GM12878 (cell line): ENCODE measurements at regions not wholly inside any gene's neighbourhood (a gene's known extent, or its start where the extent isn't known, plus 50 kb on each side); places are given as distances from the start of the nearest gene placed in this dataset.

Source experiments
- ATAC-seq: fragments of 200-7000 bp; cut with Tn5 transposase; 3 replicates; pipeline ENCODE4 v1.9.1; 2020; ENCODE audit warnings: mild to moderate bottlenecking, moderate library complexity
- BruUV-seq: library from RNA; stranded (reverse); fragments of 400-500 nt; replicated peaks from 2 replicates; lab custom pipeline; 2021; lab: Mats Ljungman, UMichigan
- CTCF ChIA-PET: fragments of 300-600 bp; sonication (Branson Sonifier 250); formaldehyde crosslinking; extraction: SDS; loops from one replicate; lab custom pipeline; 2021; ENCODE audit warnings: inconsistent platforms; lab: Yijun Ruan, JAX
- POLR2A ChIA-PET: fragments of 350-600 bp; formaldehyde crosslinking; extraction: SDS; loops from one replicate; lab custom pipeline; 2021; ENCODE audit warnings: inconsistent platforms; lab: Charles Lee
- RAD21 ChIA-PET: fragments of 300-600 bp; sonication (Branson Sonifier 250); formaldehyde crosslinking; loops from one replicate; lab custom pipeline; 2023; ENCODE audit warnings: antibody characterized with exemption; ENCODE audit not compliant: unreplicated experiment; lab: Charles Lee
- SMC1A ChIA-PET: fragments of 300-600 bp; sonication (Branson Sonifier 250); formaldehyde crosslinking; loops from one replicate; lab custom pipeline; 2023; ENCODE audit not compliant: unreplicated experiment, uncharacterized antibody; lab: Charles Lee
- DNase-seq: peaks from one replicate; pipeline ENCODE4 v3.0.0-alpha.2; 2011; ENCODE audit warnings: low read depth, low spot score
- FAIRE-seq: peaks from 3 replicates; lab custom pipeline; 2011; peaks lifted over from hg19 to GRCh38; lab: Jason Lieb, UNC
- H2AFZ ChIP-seq: 2 replicates; pipeline ENCODE4 v1.6.0; 2011; ENCODE audit warnings: low read depth, low read length, control low read depth; ENCODE audit not compliant: control insufficient read depth
- H3K27ac ChIP-seq: 2 replicates; pipeline ENCODE4 v1.5.1; 2011; ENCODE audit warnings: control low read depth; ENCODE audit not compliant: control insufficient read depth, insufficient read depth
- H3K27me3 ChIP-seq, 2 experiments: replicated peaks in 1 of 2; 2 replicates each; pipeline versions ENCODE4 v1.6.0 to v1.6.1; 2011; ENCODE audit warnings: low read length in 1 of 2; ENCODE audit not compliant: control insufficient read depth in 2 of 2, insufficient read depth in 2 of 2
- H3K36me3 ChIP-seq, 2 experiments: 2 replicates each; pipeline ENCODE4 v1.5.1; 2011; ENCODE audit warnings: low read length in 1 of 2; ENCODE audit not compliant: control insufficient read depth in 2 of 2, insufficient read depth in 2 of 2
- H3K4me1 ChIP-seq: 2 replicates; pipeline ENCODE4 v1.6.1; 2011; ENCODE audit warnings: mild to moderate bottlenecking, low read length, moderate library complexity, mixed read lengths; ENCODE audit not compliant: control insufficient read depth, insufficient read depth
- H3K4me2 ChIP-seq: 2 replicates; pipeline ENCODE4 v1.6.0; 2011; ENCODE audit warnings: control low read depth; ENCODE audit not compliant: control insufficient read depth, insufficient read depth
- H3K4me3 ChIP-seq: fragments of 200-600 bp; sonication (generic); 2 replicates; pipeline ENCODE4 v1.5.1; 2016
- H3K79me2 ChIP-seq: 2 replicates; pipeline ENCODE4 v1.6.0; 2011; ENCODE audit warnings: low read length; ENCODE audit not compliant: control insufficient read depth, insufficient read depth
- H3K9ac ChIP-seq: 2 replicates; pipeline ENCODE4 v1.8.0; 2011; ENCODE audit warnings: low read length, control low read depth, mixed read lengths; ENCODE audit not compliant: control insufficient read depth, insufficient read depth
- H3K9me3 ChIP-seq: replicated peaks from 3 replicates; pipeline ENCODE4 v1.5.1; 2011; ENCODE audit warnings: mild to moderate bottlenecking, low read length; ENCODE audit not compliant: control insufficient read depth, insufficient read depth
- H4K20me1 ChIP-seq: 2 replicates; pipeline ENCODE4 v1.6.0; 2011; ENCODE audit not compliant: control insufficient read depth, insufficient read depth
- EED ChIP-seq: sonication (generic); IDR thresholded peaks from 2 replicates; pipeline ENCODE4 v1.6.1; 2016; ENCODE audit warnings: antibody characterized with exemption, low read depth
- HDAC2 ChIP-seq: fragments of 200-600 bp; sonication (generic); IDR thresholded peaks from 2 replicates; pipeline ENCODE4 v1.6.1; 2017
- MTA2 ChIP-seq: fragments of 450-650 bp; IDR thresholded peaks from 2 replicates; pipeline ENCODE4 v1.6.1; 2016; ENCODE audit warnings: low read depth, mild to moderate bottlenecking, moderate library complexity
- SPI1 ChIP-seq: IDR thresholded peaks from 2 replicates; pipeline ENCODE4 v1.6.1; 2011; ENCODE audit warnings: low read depth, mild to moderate bottlenecking, low read length, moderate library complexity, borderline replicate concordance; ENCODE audit not compliant: insufficient read depth
- WRNIP1 ChIP-seq: IDR thresholded peaks from 2 replicates; pipeline ENCODE4 v1.6.1; 2011; ENCODE audit warnings: low read depth, low read length, improper control_type of control experiment, borderline replicate concordance
- YBX1 ChIP-seq: fragments of 450-650 bp; IDR thresholded peaks from 2 replicates; pipeline ENCODE4 v1.6.1; 2016; ENCODE audit warnings: antibody characterized with exemption
- ZNF622 ChIP-seq: fragments of 450-650 bp; IDR thresholded peaks from 2 replicates; pipeline ENCODE4 v1.6.1; 2017; ENCODE audit warnings: mild to moderate bottlenecking, inconsistent platforms
- ZZZ3 ChIP-seq: IDR thresholded peaks from 2 replicates; pipeline ENCODE4 v1.6.1; 2011; ENCODE audit warnings: low read depth; ENCODE audit not compliant: control insufficient read depth, insufficient read length
- WGBS: methylation state at CpG from one replicate; pipeline ENCODE4 v1.1.6; 2016; ENCODE audit warnings: low lambda C conversion rate; ENCODE audit not compliant: insufficient replicate concordance, insufficient coverage; ENCODE audit errors: missing lambda C conversion rate; 5-methylcytosine and 5-hydroxymethylcytosine counted together
- in situ Hi-C: fragments of 300-500 bp; cut with MboI; formaldehyde crosslinking; loops from 9 replicates; pipeline ENCODE4 v1.14.3; 2018; ENCODE audit warnings: mixed read lengths
- intact Hi-C: fragments of 100-400 bp; cut with micrococcal nuclease; formaldehyde crosslinking; loops from one replicate; pipeline ENCODE4 v1.14.2; 2022; ENCODE audit not compliant: unreplicated experiment
- TF ChIP-seq, protein P1 (sequence below): IDR thresholded peaks from 2 replicates; pipeline ENCODE4 v1.6.1; 2012; ENCODE audit warnings: low read depth, low read length, improper control_type of control experiment
- TF ChIP-seq, protein P2 (sequence below): IDR thresholded peaks from 2 replicates; pipeline ENCODE4 v1.6.1; 2012; ENCODE audit warnings: improper control_type of control experiment, low read depth, low read length; ENCODE audit not compliant: insufficient replicate concordance
- TF ChIP-seq, protein P3 (sequence below): fragments of 450-650 bp; formaldehyde crosslinking; IDR thresholded peaks from 2 replicates; pipeline ENCODE4 v1.4.0; 2022; ENCODE audit warnings: mild to moderate bottlenecking, moderate library complexity

GRCh38 chr6:12356983-12357972 is 67.1 kb downstream of the EDN1 start:
- Histone ChIP-seq H3K27ac (peak overlapping the region; percentile 54; the same call in 1 of the 2 replicates), H3K9me3 (peaks cover 11% of the 10 kb centered on the region), H3K79me2 (no peaks in the 10 kb centered on the region), H3K27me3 (no peaks in the 10 kb centered on the region), H3K4me2 (peak overlapping the region; percentile 38), H3K36me3 (no peaks in the 10 kb centered on the region), H4K20me1 (no peaks in the 10 kb centered on the region), H3K4me3 (peak overlapping the region; percentile 18; the same call in 1 of the 2 replicates), H2AFZ (0 out of 2 replicates have a peak overlapping the region, but pooled peaks have one; percentile 2), H3K4me1 (peaks cover 62% of the 10 kb centered on the region), H3K9ac (no peak overlapping the region)
- intact Hi-C loops: loop anchor here (2.0 to 10.0 kb wide), 6 partner anchors 125 to 645 kb away; no protein-coding TSS in a partner anchor
- DNase-seq: peak; percentile 86
- 41% methylated on average over 11 of the region's 11 CpGs for WGBS
- ChIA-PET RAD21 (interaction anchor here (0.8 to 10.5 kb wide), 12 partner anchors 9 to 701 kb away, joined by 3 to 206 read pairs (median 12); partner anchors contain the start of gene EDN1), SMC1A (interaction anchor here (0.6 to 13.5 kb wide), 13 partner anchors 10 to 343 kb away, joined by 3 to 270 read pairs (median 8); partner anchors contain the start of gene EDN1), POLR2A (interaction anchor here (0.6 to 4.2 kb wide), 7 partner anchors 8 to 249 kb away, joined by 3 to 38 read pairs (median 5); no protein-coding TSS in a partner anchor), CTCF (interaction anchor here (0.6 to 10.5 kb wide), 14 partner anchors 8 to 249 kb away, joined by 3 to 122 read pairs (median 4); partner anchors contain the start of gene EDN1)
- peak; percentile 35 for FAIRE-seq
- ATAC-seq: peak; percentile 78
- in situ Hi-C loops: loop anchor here (5.0 to 25.0 kb wide), 2 partner anchors 250 to 1755 kb away; partner anchors contain the start of gene CD83
- BruUV-seq: TSS peak; percentile 95
- TF ChIP-seq, protein P1, sequence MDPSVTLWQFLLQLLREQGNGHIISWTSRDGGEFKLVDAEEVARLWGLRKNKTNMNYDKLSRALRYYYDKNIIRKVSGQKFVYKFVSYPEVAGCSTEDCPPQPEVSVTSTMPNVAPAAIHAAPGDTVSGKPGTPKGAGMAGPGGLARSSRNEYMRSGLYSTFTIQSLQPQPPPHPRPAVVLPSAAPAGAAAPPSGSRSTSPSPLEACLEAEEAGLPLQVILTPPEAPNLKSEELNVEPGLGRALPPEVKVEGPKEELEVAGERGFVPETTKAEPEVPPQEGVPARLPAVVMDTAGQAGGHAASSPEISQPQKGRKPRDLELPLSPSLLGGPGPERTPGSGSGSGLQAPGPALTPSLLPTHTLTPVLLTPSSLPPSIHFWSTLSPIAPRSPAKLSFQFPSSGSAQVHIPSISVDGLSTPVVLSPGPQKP: no peak
- TF ChIP-seq HDAC2 (no peak), ZNF622 (no peak), ZZZ3 (no peak), WRNIP1 (peak; percentile 79; the same call in 1 of the 2 replicates), YBX1 (no peak), MTA2 (peak; percentile 80), SPI1 (peak; percentile 99), EED (peak; percentile 64; the same call in 1 of the 2 replicates)
- TF ChIP-seq, protein P2, sequence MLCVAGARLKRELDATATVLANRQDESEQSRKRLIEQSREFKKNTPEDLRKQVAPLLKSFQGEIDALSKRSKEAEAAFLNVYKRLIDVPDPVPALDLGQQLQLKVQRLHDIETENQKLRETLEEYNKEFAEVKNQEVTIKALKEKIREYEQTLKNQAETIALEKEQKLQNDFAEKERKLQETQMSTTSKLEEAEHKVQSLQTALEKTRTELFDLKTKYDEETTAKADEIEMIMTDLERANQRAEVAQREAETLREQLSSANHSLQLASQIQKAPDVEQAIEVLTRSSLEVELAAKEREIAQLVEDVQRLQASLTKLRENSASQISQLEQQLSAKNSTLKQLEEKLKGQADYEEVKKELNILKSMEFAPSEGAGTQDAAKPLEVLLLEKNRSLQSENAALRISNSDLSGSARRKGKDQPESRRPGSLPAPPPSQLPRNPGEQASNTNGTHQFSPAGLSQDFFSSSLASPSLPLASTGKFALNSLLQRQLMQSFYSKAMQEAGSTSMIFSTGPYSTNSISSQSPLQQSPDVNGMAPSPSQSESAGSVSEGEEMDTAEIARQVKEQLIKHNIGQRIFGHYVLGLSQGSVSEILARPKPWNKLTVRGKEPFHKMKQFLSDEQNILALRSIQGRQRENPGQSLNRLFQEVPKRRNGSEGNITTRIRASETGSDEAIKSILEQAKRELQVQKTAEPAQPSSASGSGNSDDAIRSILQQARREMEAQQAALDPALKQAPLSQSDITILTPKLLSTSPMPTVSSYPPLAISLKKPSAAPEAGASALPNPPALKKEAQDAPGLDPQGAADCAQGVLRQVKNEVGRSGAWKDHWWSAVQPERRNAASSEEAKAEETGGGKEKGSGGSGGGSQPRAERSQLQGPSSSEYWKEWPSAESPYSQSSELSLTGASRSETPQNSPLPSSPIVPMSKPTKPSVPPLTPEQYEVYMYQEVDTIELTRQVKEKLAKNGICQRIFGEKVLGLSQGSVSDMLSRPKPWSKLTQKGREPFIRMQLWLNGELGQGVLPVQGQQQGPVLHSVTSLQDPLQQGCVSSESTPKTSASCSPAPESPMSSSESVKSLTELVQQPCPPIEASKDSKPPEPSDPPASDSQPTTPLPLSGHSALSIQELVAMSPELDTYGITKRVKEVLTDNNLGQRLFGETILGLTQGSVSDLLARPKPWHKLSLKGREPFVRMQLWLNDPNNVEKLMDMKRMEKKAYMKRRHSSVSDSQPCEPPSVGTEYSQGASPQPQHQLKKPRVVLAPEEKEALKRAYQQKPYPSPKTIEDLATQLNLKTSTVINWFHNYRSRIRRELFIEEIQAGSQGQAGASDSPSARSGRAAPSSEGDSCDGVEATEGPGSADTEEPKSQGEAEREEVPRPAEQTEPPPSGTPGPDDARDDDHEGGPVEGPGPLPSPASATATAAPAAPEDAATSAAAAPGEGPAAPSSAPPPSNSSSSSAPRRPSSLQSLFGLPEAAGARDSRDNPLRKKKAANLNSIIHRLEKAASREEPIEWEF: no peak
- TF ChIP-seq, protein P3, sequence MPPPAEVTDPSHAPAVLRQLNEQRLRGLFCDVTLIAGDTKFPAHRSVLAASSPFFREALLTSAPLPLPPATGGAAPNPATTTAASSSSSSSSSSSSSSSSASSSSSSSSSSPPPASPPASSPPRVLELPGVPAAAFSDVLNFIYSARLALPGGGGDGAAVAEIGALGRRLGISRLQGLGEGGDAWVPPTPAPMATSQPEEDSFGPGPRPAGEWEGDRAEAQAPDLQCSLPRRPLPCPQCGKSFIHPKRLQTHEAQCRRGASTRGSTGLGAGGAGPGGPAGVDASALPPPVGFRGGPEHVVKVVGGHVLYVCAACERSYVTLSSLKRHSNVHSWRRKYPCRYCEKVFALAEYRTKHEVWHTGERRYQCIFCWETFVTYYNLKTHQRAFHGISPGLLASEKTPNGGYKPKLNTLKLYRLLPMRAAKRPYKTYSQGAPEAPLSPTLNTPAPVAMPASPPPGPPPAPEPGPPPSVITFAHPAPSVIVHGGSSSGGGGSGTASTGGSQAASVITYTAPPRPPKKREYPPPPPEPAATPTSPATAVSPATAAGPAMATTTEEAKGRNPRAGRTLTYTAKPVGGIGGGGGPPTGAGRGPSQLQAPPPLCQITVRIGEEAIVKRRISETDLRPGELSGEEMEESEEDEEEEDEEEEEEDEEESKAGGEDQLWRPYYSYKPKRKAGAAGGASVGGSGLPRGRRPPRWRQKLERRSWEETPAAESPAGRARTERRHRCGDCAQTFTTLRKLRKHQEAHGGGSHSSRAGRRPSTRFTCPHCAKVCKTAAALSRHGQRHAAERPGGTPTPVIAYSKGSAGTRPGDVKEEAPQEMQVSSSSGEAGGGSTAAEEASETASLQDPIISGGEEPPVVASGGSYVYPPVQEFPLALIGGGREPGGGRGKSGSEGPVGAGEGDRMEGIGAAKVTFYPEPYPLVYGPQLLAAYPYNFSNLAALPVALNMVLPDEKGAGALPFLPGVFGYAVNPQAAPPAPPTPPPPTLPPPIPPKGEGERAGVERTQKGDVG (CRISPR knock-in tag): no peak
